Right cardiac atrium (tissue), 5 donors: ENCODE measurements at regions not wholly inside any gene's neighbourhood (a gene's known extent, or its start where the extent isn't known, plus 50 kb on each side); places are given as distances from the start of the nearest gene placed in this dataset.

Source experiments
- ATAC-seq, 2 donors: fragments of 200-7000 bp; cut with Tn5 transposase; one replicate each; pipeline versions ENCODE4 v1.8.0 to v1.9.1; 2020; ENCODE audit warnings: moderate library complexity in 2 of 2, mild to moderate bottlenecking in 1 of 2
- DNase-seq, 3 donors: peaks; one replicate each; pipeline ENCODE4 v3.0.0-alpha.2; 2020
- H3K27ac ChIP-seq: one replicate; pipeline ENCODE4 v1.5.1; 2013; ENCODE audit warnings: mild to moderate bottlenecking, low read length, control low read depth, moderate library complexity
- H3K27me3 ChIP-seq: one replicate; pipeline ENCODE4 v1.6.1; 2013; ENCODE audit not compliant: control insufficient read depth, insufficient read depth
- H3K4me1 ChIP-seq: one replicate; pipeline ENCODE4 v1.6.1; 2013; ENCODE audit warnings: low read length; ENCODE audit not compliant: control insufficient read depth, insufficient read depth
- H3K4me3 ChIP-seq: one replicate; pipeline ENCODE4 v1.5.1; 2013; ENCODE audit warnings: low read length, control low read depth
- H3K9me3 ChIP-seq: one replicate; pipeline ENCODE4 v1.6.1; 2013; ENCODE audit warnings: low read length; ENCODE audit not compliant: control insufficient read depth
- WGBS: extraction: QIAGEN DNeasy Blood & Tissue Kit; methylation state at CpG from one replicate; pipeline ENCODE4 v1.1.7; 2013; 5-methylcytosine and 5-hydroxymethylcytosine counted together
- intact Hi-C, 4 donors: fragments of 100-400 bp; cut with DNase I; formaldehyde crosslinking; loops; one replicate each; pipeline versions ENCODE4 v1.11.0 to v1.14.0; 2022 to 2023
- donor health status: healthy with polysubstance abuse.
- donor health status: DM: no; HTN: yes; CAD: no.
- donor health status: DM: no; HTN: no; CAD: no.
- donor health status: DM: no; HTN: yes; CAD: no; lungs with severe emphysema.
- donor health status: DM: yes; HTN: yes; CAD: no.

- WGBS = 31% methylated on average over 3 of the region's 3 CpGs
- DNase-seq (no peak), ATAC-seq (no peak)
- no peak overlapping the region for H3K27ac ChIP-seq
- no peaks in the 10 kb centered on the region for H3K27me3 ChIP-seq
- intact Hi-C loops = no loop called here
- H3K4me1 ChIP-seq = no peaks in the 10 kb centered on the region
- H3K9me3 ChIP-seq = no peaks in the 10 kb centered on the region
- H3K4me3 ChIP-seq = no peak overlapping the region
These were observed 85.5 kb upstream of the DTNA start for GRCh38 chr18:34624551-34624950.

- Histone ChIP-seq H3K27me3 (no peaks in the 10 kb centered on the region), H3K4me3 (no peak overlapping the region), H3K9me3 (no peaks in the 10 kb centered on the region), H3K4me1 (no peaks in the 10 kb centered on the region), H3K27ac (no peak overlapping the region)
- intact Hi-C loops = no loop called here
- DNase-seq (no peak), ATAC-seq (no peak)
- 92% methylated on average over 2 of the region's 2 CpGs for WGBS
These were observed 83.5 kb upstream of the DTNA start for GRCh38 chr18:34626404-34627136.

- no peak for DNase-seq
- intact Hi-C loops = no loop called here
- H3K9me3 ChIP-seq = no peaks in the 10 kb centered on the region
- H3K4me3 ChIP-seq = no peak overlapping the region
- H3K4me1 ChIP-seq = peaks cover 2% of the 10 kb centered on the region
- no peaks in the 10 kb centered on the region for H3K27me3 ChIP-seq
- 86% methylated on average over 2 of the region's 2 CpGs for WGBS
- no peak overlapping the region for H3K27ac ChIP-seq
- no peak for ATAC-seq
These were observed 82.8 kb upstream of the DTNA start for GRCh38 chr18:34627137-34627920.

GRCh38 chr18:34631093-34631966 is 78.8 kb upstream of the DTNA start:
- peaks cover 2% of the 10 kb centered on the region for H3K4me1 ChIP-seq
- H3K9me3 ChIP-seq = no peaks in the 10 kb centered on the region
- no peak overlapping the region for H3K27ac ChIP-seq
- DNase-seq (no peak), ATAC-seq (no peak)
- intact Hi-C loops = no loop called here
- no peak overlapping the region for H3K4me3 ChIP-seq
- no peaks in the 10 kb centered on the region for H3K27me3 ChIP-seq
- WGBS = 91% methylated on average over 4 of the region's 4 CpGs

GRCh38 chr18:34632321-34632720 is 77.8 kb upstream of the DTNA start:
- H3K27me3 ChIP-seq = no peaks in the 10 kb centered on the region
- no peak for DNase-seq
- H3K4me1 ChIP-seq = peaks cover 2% of the 10 kb centered on the region
- ATAC-seq = no peak
- no peaks in the 10 kb centered on the region for H3K9me3 ChIP-seq
- WGBS = 29% methylated on average over 3 of the region's 3 CpGs
- H3K27ac ChIP-seq = no peak overlapping the region
- no peak overlapping the region for H3K4me3 ChIP-seq
- intact Hi-C loops = no loop called here

GRCh38 chr18:34633368-34633767 is 76.7 kb upstream of the DTNA start:
- ATAC-seq = no peak

GRCh38 chr18:34637094-34637801 is 72.8 kb upstream of the DTNA start:
- Histone ChIP-seq H3K9me3 (no peaks in the 10 kb centered on the region), H3K4me1 (no peaks in the 10 kb centered on the region), H3K27me3 (no peaks in the 10 kb centered on the region), H3K4me3 (no peak overlapping the region), H3K27ac (no peak overlapping the region)
- ATAC-seq (no peak), DNase-seq (no peak)
- 56% methylated on average over 3 of the region's 3 CpGs for WGBS
- intact Hi-C loops = no loop called here

More at GRCh38 chr18:34633368-34633767, 76.7 kb upstream of the DTNA start:
- no peaks in the 10 kb centered on the region for H3K9me3 ChIP-seq
- peaks cover 2% of the 10 kb centered on the region for H3K4me1 ChIP-seq
- WGBS = 68% methylated on average over 1 of the region's 1 CpG
- H3K27me3 ChIP-seq = no peaks in the 10 kb centered on the region
- intact Hi-C loops = no loop called here
- H3K27ac ChIP-seq = no peak overlapping the region
- no peak overlapping the region for H3K4me3 ChIP-seq
- peak in 1 of 3 donors; percentile 32 for DNase-seq

- H3K27me3 ChIP-seq = no peaks in the 10 kb centered on the region
- DNase-seq (no peak), ATAC-seq (peak in 1 of 2 donors; percentile 48)
- no peaks in the 10 kb centered on the region for H3K4me1 ChIP-seq
- 49% methylated on average over 1 of the region's 1 CpG for WGBS
- intact Hi-C loops = no loop called here
- H3K9me3 ChIP-seq = no peaks in the 10 kb centered on the region
- H3K27ac ChIP-seq = no peak overlapping the region
- no peak overlapping the region for H3K4me3 ChIP-seq
These were observed 70.4 kb upstream of the DTNA start for GRCh38 chr18:34639687-34640086.

- H3K4me1 ChIP-seq = no peaks in the 10 kb centered on the region
- 56% methylated on average over 1 of the region's 1 CpG for WGBS
- intact Hi-C loops = no loop called here
- no peak for ATAC-seq
- no peaks in the 10 kb centered on the region for H3K9me3 ChIP-seq
- no peak overlapping the region for H3K4me3 ChIP-seq
- no peak overlapping the region for H3K27ac ChIP-seq
- DNase-seq = no peak
- no peaks in the 10 kb centered on the region for H3K27me3 ChIP-seq
These were observed 69.8 kb upstream of the DTNA start for GRCh38 chr18:34640276-34640675.

- no peak for ATAC-seq
- H3K9me3 ChIP-seq = no peaks in the 10 kb centered on the region
- intact Hi-C loops = no loop called here
- H3K4me1 ChIP-seq = no peaks in the 10 kb centered on the region
- no peak for DNase-seq
- no peak overlapping the region for H3K27ac ChIP-seq
- 23% methylated on average over 2 of the region's 2 CpGs for WGBS
- no peaks in the 10 kb centered on the region for H3K27me3 ChIP-seq
- H3K4me3 ChIP-seq = no peak overlapping the region
These were observed 66.1 kb upstream of the DTNA start for GRCh38 chr18:34643989-34644388.
